ENCODE measurements at regions not wholly inside any gene's neighbourhood (a gene's known extent, or its start where the extent isn't known, plus 50 kb on each side); places are given as distances from the start of the nearest gene placed in this dataset.

DNA sequence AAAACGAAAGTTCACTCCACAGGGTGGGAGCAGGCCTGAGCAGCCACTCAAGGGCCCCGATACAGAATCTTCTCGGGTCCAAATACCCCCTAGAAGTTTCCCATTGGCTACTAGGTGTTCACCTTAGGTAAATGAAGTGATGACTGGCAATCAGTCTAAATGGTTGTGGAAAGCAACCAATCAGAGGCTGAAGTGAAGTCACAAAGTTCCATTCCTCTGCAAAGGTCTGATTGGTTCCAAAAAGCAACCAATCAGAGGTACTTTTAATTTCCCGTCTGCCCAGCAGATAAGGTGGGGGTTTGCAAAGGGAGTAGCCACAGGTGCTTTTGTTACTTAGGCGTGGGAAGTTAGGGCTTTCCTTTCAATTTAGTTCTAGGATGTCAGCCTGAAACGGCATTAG, 58.2 kb upstream of the NKAP start:
- Histone ChIP-seq H3K27ac (no peak overlapping the region), H3K36me3 (no peaks in the 10 kb centered on the region), H3K9ac (ENCODE audit: low read depth in 2 of 2, low read length in 2 of 2) (no peak overlapping the region), H3K9me3 (no peaks in the 10 kb centered on the region), H3K4me3 (no peak overlapping the region), H3K4me1 (no peaks in the 10 kb centered on the region), H3K27me3 (peaks cover 35% of the 10 kb centered on the region)
- no peak for DNase-seq
- intact Hi-C loops (cut with DNase I), result no loop called here
- TF ChIP-seq, protein P1, sequence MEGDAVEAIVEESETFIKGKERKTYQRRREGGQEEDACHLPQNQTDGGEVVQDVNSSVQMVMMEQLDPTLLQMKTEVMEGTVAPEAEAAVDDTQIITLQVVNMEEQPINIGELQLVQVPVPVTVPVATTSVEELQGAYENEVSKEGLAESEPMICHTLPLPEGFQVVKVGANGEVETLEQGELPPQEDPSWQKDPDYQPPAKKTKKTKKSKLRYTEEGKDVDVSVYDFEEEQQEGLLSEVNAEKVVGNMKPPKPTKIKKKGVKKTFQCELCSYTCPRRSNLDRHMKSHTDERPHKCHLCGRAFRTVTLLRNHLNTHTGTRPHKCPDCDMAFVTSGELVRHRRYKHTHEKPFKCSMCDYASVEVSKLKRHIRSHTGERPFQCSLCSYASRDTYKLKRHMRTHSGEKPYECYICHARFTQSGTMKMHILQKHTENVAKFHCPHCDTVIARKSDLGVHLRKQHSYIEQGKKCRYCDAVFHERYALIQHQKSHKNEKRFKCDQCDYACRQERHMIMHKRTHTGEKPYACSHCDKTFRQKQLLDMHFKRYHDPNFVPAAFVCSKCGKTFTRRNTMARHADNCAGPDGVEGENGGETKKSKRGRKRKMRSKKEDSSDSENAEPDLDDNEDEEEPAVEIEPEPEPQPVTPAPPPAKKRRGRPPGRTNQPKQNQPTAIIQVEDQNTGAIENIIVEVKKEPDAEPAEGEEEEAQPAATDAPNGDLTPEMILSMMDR (IDR thresholded peaks at IDR 0.05), result no peak

DNA sequence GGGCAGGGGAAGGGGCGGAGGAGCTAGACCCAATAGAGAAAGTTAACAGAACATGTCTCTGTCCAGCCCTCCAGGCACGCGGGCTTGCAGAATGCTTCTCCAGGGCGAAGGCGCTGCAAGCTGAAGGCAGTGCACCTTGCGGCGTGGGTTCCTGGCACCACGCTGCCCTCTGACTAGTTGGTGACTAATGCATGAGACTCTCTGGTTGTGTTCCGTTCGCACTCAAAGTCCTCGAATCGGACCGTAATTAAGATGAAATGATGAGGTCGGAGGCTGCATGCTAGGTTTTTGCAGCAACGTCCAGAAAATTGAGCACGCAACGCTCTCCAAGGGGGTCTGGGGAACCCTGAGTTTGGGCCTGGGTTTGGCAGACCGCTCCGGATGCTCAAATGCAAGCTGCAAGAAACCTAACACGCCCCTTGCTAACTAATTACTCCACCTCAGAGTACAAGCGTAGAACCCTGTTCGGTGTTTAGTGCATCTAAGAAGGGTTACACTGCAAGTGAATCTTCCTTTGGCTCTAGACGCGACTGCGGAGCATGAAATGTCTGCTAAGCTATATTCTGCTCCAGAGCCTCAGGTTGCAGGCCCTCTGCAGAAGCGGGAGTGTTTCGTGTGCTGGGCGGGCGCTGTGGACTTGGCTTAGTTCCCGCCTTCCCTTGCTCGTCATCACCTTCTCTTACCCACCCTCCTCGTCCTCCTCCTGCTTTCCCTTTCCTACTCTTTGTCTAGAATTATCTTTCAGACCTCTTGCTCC, 57.1 kb upstream of the NKAP start:
- no peaks in the 10 kb centered on the region for H3K9me3 ChIP-seq
- peaks cover 43% of the 10 kb centered on the region for H3K27me3 ChIP-seq
- no peaks in the 10 kb centered on the region for H3K4me1 ChIP-seq
- no peak overlapping the region for H3K4me3 ChIP-seq
- DNase-seq, result no peak
- TF ChIP-seq, protein P1 (IDR thresholded peaks at IDR 0.05), result no peak
- H3K9ac ChIP-seq (ENCODE audit: low read depth in 2 of 2, low read length in 2 of 2), result no peak overlapping the region
- intact Hi-C loops (cut with DNase I), result no loop called here
- no peak overlapping the region for H3K27ac ChIP-seq
- no peaks in the 10 kb centered on the region for H3K36me3 ChIP-seq

DNA sequence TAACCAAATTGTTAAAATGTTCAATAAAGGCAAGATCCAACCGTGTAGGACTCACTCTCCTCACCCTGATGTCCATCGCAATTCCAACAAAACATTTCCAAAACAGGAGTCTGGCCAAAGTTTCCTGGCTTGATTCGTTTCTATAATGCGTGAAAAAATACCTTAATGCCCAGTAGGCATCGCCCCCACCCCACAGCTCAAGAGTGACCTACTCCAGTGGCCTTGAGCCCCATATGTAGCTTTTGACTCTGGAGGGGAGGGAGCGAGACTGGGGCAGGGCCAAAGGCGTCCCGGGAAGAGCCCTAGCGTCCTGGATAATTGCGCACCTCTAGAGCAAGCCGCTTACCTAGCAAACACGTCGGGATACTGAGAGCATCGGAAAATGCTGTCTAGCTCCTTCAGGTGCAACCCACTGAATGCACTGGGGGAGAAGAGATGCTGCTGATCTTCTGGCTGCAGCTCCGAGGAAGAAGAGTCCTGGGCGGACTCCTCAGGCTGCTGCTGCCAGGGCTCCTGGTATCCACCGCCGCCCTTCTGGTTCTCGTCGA, 55.6 kb upstream of the NKAP start:
- Histone ChIP-seq H3K36me3 (no peaks in the 10 kb centered on the region), H3K27ac (no peak overlapping the region), H3K4me1 (no peaks in the 10 kb centered on the region), H3K9me3 (no peaks in the 10 kb centered on the region), H3K27me3 (peaks cover 43% of the 10 kb centered on the region), H3K4me3 (no peak overlapping the region), H3K9ac (ENCODE audit: low read depth in 2 of 2, low read length in 2 of 2) (no peak overlapping the region)
- intact Hi-C loops (cut with DNase I), result no loop called here
- no peak for DNase-seq
- TF ChIP-seq, protein P1 (IDR thresholded peaks at IDR 0.05), result no peak

DNA sequence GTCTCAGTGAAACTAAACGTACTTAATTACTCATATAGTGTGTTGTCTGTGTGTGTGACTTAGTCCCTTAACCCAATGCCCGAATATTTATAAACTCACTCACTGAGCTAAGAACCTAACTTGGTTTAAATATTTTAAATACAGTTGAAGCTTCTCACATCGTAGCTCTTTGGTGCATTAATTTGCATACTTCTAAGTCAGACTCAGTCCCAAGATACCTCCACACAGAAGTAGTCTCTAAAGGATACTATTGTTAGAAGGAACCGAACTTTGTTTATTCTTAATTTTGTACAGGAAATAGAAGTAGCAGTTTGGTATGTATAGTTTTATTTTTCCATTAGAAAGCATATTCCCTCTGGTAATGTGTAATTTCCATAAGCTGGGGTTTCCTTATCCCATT, 54.0 kb upstream of the NKAP start:
- H3K27me3 ChIP-seq, result peaks cover 43% of the 10 kb centered on the region
- H3K9me3 ChIP-seq, result no peaks in the 10 kb centered on the region
- H3K36me3 ChIP-seq, result no peaks in the 10 kb centered on the region
- no peak overlapping the region for H3K9ac ChIP-seq (ENCODE audit: low read depth in 2 of 2, low read length in 2 of 2)
- no peak for DNase-seq
- H3K4me3 ChIP-seq, result no peak overlapping the region
- intact Hi-C loops (cut with DNase I), result no loop called here
- no peaks in the 10 kb centered on the region for H3K4me1 ChIP-seq
- H3K27ac ChIP-seq, result no peak overlapping the region
- TF ChIP-seq, protein P1 (IDR thresholded peaks at IDR 0.05), result no peak

DNA sequence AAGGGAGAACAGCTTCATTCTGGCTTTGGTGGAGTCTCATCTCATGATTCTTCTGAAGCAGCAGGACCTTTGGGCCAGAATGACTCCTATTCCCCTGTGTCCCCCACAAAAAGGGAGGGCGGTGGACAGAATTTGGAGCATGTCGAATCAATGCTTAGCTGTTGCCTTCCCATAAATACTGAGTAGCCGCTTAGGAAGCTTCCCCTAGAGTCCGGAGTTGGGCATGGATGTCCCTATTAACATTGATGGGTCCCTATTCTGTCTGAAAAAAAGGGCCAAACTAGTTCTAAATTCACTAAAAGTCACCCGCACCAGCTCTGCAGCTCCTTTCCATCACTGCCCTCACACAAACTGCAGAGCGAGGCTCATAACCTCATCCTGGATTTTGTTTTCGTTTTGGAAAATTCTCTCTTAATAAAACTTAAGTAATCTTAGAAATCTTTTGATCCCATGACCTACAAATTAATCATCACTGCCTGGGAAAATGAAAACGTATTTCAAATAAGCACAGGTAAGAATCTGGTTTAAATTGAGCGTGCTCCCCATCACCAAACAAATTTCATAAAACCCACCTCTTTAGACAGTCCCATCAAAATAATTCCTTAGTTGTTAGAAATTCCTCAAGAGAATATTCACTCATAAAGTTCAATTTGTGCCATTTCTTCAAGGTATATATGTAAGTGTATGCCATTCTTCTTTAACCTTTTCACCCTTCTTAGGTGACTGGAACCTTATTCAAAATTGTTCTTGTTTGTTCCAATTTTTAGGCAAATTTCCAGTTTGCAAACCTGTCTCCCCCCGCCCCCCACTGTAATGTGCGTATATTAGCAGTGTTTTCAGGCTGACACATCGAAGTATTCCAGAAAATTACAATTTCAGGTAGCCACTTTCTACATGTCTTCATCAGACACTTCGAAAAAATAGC, 53.3 kb upstream of the NKAP start:
- intact Hi-C loops (cut with DNase I), result no loop called here
- Histone ChIP-seq H3K4me3 (no peak overlapping the region), H3K9me3 (no peaks in the 10 kb centered on the region), H3K27me3 (peaks cover 44% of the 10 kb centered on the region), H3K9ac (ENCODE audit: low read depth in 2 of 2, low read length in 2 of 2) (no peak overlapping the region), H3K36me3 (no peaks in the 10 kb centered on the region), H3K4me1 (no peaks in the 10 kb centered on the region), H3K27ac (no peak overlapping the region)
- TF ChIP-seq, protein P1 (IDR thresholded peaks at IDR 0.05), result no peak
- DNase-seq, result no peak

Data from colonic mucosa (tissue), 4 donors.